ENCODE measurements at regions not wholly inside any gene's neighbourhood (a gene's known extent, or its start where the extent isn't known, plus 50 kb on each side); places are given as distances from the start of the nearest gene placed in this dataset.
"Not testable (repeated sequence)": the region's sequence is repeated elsewhere in the genome, so short reads cannot be mapped to it uniquely, and the experiment has no call there.

DNA sequence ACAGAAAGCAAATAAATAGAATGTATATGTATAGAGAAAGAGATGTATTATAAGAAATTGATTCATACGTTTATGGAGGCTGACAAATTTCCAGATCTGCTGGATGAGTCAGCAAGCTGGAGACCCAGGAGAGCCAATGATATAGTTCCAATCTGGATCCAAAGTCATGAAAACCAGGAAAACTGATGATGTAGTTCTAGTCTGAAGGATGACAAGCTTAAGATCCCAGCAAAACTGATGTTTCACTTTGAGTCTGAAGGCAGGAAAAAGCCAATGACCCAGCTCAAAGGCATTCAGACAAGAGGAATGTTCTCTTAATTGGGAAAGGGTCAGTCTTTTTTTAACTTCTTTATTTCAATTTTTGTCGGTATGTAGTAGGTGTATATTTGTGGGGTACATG lies 102.6 kb downstream of the LHFPL1 start:
- no peak for DNase-seq
- in situ Hi-C loops (cut with HindIII; ENCODE audit: low pct_ligation_motif_present, low pct_unique_long_range_greater_than_20kb, low sequenced_read_pairs), result no loop called here

DNA sequence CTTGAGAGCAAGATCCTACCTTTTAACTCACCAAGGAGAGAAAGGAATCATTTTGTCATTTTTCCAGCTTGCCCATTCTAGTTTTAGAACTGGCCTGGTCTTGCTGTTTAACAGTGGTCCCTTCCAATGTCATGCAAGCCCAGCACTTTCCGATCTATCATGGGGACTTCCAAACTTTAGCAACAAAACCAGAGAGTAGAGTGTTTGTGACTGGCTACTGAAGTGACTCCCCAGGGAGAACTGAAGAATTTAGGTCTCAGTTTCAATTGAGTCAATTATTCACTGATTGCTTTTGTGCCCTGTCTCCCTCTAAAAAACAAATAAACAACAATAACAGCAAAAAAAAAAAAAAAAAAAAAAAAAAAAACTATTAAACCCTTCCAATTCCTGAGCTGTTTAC lies 108.3 kb downstream of the LHFPL1 start:
- no peak for DNase-seq
- in situ Hi-C loops (cut with HindIII; ENCODE audit: low pct_ligation_motif_present, low pct_unique_long_range_greater_than_20kb, low sequenced_read_pairs), result no loop called here

DNA sequence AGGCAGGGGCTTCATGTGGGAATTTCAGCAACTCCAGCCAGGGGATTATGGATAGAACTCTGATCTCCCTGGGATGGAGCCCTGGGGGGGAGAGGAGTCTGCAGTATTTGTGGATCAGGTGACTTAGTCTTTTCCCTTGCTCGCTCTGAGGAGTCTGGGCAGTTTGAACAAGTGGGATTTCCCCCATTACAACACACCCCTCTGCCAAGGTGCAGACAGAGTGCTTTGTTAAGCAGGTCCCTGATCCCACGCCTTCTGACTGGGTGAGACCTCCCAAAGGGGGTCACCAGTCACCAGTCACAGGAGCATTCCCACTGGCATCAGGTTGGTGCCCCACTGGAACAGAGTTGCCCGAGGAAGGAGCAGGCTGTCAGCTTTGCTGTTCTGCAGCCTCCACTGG lies 123.9 kb downstream of the LHFPL1 start:
- DNase-seq, result no peak
- in situ Hi-C loops (cut with HindIII; ENCODE audit: low pct_ligation_motif_present, low pct_unique_long_range_greater_than_20kb, low sequenced_read_pairs), result no loop called here

DNA sequence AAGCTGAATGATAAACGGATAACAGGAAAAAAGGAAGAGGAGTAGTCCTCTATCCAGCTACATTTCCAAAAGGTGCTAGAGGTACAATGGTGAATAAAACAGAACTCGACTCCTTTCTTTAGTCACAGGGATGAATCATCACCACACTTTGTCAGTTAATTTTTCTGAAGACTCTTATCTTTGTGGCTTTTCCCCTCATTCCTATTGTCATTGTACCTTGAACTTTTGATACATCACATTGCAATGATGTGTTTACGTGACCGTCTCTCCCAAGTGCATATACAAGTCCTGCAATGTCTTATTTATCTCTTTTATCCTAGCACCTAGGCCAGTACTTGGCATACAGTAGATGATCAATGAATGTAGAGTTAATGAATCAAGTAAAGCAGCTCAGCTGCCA lies 134.7 kb downstream of the LHFPL1 start:
- no peak for DNase-seq
- in situ Hi-C loops (cut with HindIII; ENCODE audit: low pct_ligation_motif_present, low pct_unique_long_range_greater_than_20kb, low sequenced_read_pairs), result no loop called here

DNA sequence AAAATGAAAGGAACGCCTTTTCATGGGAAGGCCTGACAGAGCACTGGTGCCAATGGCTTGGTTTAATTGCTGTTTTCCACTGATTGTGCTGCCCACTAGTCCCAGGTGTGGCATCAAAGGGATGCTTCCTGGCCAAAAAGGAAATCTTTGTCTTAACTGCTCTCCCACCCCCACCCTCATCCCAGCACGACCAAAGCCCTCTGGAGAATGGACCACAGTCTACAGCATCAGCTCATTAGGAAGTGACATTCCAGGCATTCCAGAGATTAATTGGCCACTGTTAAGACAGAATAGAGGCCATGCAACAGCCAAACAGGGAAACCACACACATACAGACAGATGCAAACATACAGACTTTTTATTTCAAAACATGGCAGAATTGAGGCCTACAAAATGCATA lies 143.2 kb downstream of the LHFPL1 start:
- no peak for DNase-seq
- in situ Hi-C loops (cut with HindIII; ENCODE audit: low pct_ligation_motif_present, low pct_unique_long_range_greater_than_20kb, low sequenced_read_pairs), result no loop called here

DNA sequence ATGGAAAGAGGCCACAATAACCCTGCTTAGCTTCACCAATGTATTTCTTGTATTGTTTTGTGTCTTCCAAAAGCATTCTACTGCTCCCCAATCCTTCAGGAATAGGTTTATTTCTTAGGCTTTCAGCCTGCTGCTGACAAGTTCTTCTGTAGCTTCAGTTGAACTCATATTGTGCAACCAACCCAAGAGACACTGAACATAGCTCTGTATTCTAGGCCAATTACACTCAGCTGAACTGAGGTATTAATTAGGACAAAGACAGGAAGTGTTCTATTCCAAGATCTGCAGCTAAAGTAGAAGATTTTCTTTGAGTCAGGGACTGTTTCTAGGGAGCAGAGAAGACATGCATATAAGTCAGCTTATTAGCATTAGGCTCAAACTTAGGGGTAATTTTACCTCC lies 151.8 kb downstream of the LHFPL1 start:
- no peak for DNase-seq
- in situ Hi-C loops (cut with HindIII; ENCODE audit: low pct_ligation_motif_present, low pct_unique_long_range_greater_than_20kb, low sequenced_read_pairs), result no loop called here

DNA sequence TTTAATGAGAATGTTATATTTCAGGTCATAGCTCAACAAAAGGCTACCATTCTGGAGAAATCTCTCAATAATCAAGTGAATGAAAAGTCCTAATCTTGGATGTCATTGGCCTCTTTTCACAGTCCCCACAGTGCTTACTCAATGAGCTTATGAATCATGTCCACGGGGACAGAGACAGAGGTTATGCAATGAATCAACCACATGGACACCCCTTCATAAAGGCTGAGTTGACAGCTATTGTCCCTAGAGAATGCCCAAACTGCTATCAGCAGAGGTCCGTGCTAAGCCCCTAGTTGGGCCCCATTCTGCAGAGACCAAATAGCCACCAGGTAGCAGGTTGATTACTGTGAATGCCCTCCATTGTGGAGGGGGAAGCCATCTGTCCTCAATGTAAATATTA lies 158.1 kb downstream of the LHFPL1 start:
- in situ Hi-C loops (cut with HindIII; ENCODE audit: low pct_ligation_motif_present, low pct_unique_long_range_greater_than_20kb, low sequenced_read_pairs), result no loop called here
- no peak for DNase-seq

DNA sequence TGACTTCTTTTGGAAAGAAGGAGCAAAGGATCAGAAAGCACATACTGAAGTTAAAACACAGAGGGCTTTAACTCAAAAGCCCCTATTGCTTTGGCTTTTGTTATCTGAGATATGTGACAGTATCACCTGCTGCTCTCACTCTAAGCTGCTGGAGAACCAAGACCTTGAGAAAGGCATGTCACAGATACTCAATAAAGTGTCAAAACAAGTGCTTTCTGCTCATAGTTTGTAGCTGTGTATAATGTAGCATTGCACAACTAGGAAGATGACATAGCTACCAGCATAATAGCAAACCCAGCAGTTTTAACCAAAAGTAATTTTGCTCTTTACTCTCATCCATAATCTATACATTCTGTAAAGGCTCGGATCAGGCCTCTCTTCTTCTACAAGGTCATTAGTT lies 159.6 kb downstream of the LHFPL1 start:
- in situ Hi-C loops (cut with HindIII; ENCODE audit: low pct_ligation_motif_present, low pct_unique_long_range_greater_than_20kb, low sequenced_read_pairs), result no loop called here
- DNase-seq, result no peak

DNA sequence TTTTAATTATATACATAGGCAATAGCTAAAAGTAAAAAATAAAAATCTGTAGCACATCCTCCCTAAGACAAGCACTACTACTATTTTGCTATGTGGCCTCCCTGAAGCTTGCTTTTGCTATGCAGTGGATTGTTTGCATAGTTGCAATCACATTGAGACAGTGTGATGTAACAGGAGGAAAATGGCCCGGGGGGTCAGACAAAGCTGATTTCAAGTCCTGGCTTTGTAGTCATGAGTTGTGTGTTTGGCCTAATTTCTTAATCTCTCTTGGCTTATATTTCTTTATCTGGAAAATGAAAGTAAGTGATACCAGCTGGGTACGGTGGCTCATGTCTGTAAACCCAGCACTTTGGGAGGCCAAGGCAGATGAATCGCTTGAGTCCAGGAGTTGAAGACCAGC lies 166.6 kb downstream of the LHFPL1 start:
- in situ Hi-C loops (cut with HindIII; ENCODE audit: low pct_ligation_motif_present, low pct_unique_long_range_greater_than_20kb, low sequenced_read_pairs), result no loop called here
- no peak for DNase-seq

DNA sequence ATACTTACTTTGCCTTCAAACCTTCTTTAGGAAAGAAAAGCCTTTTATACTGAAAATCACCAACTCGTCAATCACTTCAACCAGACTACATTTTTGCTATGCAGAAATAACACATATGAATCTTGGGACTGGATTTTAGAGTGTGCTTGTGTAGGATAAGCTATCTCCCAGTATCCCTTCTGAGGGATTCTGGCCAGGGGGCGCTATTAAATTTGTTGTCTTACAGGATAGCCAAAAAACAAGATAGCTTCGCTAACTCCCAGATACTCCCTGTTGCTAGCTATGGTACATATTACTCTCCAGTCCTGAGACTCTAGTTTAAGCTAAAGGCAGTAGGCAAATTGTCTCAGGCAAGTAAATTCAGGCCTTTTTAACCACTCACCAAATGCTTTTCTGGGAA lies 167.2 kb downstream of the LHFPL1 start:
- in situ Hi-C loops (cut with HindIII; ENCODE audit: low pct_ligation_motif_present, low pct_unique_long_range_greater_than_20kb, low sequenced_read_pairs), result no loop called here
- DNase-seq, result peak; percentile 0

DNA sequence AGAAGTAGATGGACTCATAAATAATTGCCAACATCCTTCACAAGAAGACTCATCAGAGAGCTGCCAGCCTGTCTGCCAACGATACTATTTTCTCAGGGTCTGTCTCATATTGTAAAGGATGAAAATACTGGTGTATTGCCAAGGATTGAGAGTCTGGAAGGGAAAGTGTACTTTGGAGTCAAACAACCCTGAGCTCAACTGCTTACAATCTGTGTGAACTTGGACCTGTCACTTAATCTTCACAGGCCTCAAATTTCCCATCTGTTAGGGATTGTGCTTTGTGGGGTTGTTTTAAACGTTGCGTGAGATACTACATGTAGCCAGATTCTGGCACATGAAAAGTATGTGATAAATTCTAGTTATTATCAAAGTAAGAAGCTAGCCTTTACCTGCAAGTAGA lies 169.1 kb downstream of the LHFPL1 start:
- in situ Hi-C loops (cut with HindIII; ENCODE audit: low pct_ligation_motif_present, low pct_unique_long_range_greater_than_20kb, low sequenced_read_pairs), result no loop called here
- no peak for DNase-seq

DNA sequence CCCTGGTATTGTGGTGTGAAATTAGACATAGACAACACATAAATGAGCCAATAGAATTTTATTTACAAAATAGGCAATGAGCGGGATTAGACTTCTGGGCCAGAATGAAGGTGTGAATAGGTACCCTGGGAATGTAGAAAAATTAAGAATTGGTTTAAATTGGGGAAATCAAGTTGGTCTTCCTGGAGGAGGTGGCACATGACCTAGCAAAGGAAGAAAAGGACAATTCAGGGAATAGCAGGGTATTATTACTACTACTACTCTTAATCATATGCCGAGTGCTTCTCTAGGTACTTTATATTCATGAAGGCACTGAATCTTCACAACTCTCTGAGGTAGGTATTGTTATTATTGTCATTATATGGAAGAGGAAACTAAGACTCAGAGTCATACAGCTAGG lies 202.1 kb downstream of the LHFPL1 start:
- no peak for DNase-seq
- in situ Hi-C loops (cut with HindIII; ENCODE audit: low pct_ligation_motif_present, low pct_unique_long_range_greater_than_20kb, low sequenced_read_pairs), result no loop called here

DNA sequence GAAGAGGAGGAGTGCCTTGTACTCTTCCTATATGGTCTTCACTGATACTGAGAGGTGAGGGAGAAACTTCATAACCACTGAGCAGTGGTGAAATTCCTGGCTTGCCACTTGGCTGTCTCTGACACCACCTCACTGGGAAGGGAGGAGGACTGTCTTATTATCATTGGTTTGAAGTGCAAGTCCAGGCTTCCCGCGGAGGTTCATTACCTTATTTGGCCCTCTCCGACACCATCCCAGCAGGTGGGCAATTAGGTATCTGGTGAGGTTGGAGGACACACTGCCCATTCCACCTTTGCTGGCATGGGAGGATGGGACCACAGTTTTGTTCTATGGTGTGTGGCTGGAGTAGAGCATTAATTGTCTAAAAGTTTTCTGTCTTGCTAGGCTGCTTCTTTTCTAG lies 206.1 kb downstream of the LHFPL1 start:
- in situ Hi-C loops (cut with HindIII; ENCODE audit: low pct_ligation_motif_present, low pct_unique_long_range_greater_than_20kb, low sequenced_read_pairs), result no loop called here
- no peak for DNase-seq

DNA sequence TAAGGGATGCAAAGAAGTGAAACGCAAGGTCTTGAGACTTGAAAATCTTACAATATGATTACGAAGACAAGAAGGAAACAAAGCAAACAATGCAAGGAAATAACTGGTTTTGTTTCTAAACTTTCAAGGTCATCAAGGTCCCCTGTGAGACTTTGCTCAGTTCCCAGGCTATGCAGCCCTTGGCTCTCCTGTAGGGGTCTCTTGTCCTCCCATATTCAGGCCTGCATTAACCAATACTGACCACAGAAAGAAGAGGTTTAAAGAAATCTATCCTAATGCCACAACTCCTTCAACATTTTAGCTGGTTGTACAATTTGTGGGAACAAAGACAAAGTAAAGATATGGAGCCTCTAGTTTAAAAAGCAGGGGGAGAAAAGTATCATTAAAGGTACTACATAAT lies 209.2 kb downstream of the LHFPL1 start:
- no peak for DNase-seq
- in situ Hi-C loops (cut with HindIII; ENCODE audit: low pct_ligation_motif_present, low pct_unique_long_range_greater_than_20kb, low sequenced_read_pairs), result no loop called here

DNA sequence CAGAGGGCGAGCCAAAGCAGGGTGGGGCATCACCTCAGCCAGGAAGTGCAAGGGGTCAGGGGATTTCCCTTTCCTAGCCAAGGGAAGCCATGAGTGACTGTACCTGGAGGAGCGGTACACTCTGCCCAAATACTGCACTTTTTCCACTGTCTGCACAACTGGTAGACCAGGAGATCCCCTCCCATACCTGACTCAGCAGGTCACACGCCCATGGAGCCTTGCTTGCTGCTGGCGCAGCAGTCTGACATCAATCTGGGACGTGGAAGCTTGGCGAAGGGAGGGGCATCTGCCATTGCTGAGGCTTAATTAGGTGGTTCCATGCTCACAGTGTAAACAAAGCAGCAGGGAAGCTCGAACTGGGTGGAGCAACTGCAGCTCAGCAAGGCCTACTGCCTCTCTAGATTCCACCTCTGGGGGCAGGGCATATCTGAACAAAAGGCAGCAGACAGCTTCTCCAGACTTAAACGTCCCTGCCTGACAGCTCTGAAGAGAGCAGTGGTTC lies 217.7 kb downstream of the LHFPL1 start:
- in situ Hi-C loops (cut with HindIII; ENCODE audit: low pct_ligation_motif_present, low pct_unique_long_range_greater_than_20kb, low sequenced_read_pairs); DNase-seq: not testable (repeated sequence)

DNA sequence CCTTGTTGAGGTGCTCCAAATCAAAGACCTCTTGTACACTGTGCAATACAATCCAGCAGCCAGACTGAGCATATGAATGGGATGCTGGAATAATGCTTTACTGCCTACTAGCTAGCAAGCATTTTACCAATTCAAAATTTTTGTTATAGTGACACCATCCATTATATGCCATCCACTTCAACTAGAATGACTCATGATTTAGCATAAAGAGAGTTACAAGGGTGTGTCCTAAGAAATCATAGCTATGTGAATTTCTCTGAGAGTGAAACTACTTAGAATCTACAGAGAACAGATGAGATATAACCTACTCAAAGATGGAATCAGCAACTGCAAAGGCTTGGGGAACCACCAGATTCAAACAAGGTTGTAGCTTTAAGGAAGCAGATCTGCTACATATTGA lies 221.9 kb downstream of the LHFPL1 start:
- DNase-seq, result no peak
- in situ Hi-C loops (cut with HindIII; ENCODE audit: low pct_ligation_motif_present, low pct_unique_long_range_greater_than_20kb, low sequenced_read_pairs), result no loop called here

DNA sequence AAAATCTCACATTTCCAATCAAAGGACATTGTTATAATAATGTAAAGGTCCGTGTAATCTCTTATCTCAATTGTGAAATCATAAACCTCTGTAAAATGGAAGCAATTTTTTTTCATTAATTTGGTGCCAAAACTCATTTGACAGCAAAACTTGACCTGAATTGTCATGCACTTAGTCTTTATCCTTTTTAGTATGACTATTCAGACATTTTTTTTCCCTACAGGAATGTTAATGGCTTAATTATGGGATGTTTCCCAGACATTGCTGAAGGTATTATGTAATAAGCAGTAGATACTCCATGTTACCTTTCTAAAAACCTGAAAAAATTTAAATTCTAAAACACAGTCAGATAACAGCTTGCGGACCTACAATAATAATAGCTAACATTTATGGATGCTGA lies 228.9 kb downstream of the LHFPL1 start:
- in situ Hi-C loops (cut with HindIII; ENCODE audit: low pct_ligation_motif_present, low pct_unique_long_range_greater_than_20kb, low sequenced_read_pairs), result no loop called here
- no peak for DNase-seq

DNA sequence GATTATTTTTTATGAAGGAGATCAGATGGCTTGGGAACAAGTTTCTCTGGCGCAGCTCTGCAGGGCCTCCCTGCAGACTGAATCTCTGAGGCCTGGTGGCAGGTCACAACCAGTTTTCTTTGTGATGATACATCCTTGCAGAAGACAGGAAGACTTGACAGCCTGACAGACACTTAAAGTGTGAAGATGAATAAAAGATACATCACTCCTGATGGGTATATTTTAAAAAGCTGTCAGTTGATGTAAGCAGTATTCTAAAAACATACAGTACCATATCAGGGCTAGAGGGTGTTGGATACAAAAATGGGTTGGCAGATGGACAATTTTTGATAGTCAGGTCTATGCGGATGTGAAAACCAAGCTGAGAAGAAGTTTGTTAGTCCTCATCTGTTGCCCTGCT lies 239.5 kb downstream of the LHFPL1 start:
- in situ Hi-C loops (cut with HindIII; ENCODE audit: low pct_ligation_motif_present, low pct_unique_long_range_greater_than_20kb, low sequenced_read_pairs), result no loop called here
- no peak for DNase-seq

DNA sequence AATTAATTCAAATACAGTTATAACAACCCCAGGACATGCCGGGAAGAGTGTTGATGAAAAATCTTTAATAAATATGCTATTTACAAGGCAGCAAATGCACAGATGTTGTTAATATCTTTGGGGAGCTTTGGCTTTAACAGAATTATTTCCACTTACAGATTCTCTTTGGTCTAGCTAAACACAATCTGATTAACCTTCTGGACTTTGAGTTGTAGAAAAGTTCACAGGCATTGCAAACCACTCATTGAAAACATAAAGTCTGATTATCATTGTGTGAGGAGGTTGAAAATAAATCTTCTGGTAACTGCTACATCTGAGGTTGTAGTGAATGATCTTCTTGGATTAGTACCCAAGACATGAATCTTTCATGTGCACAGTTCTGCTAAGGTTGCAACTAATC lies 255.6 kb downstream of the LHFPL1 start:
- in situ Hi-C loops (cut with HindIII; ENCODE audit: low pct_ligation_motif_present, low pct_unique_long_range_greater_than_20kb, low sequenced_read_pairs), result no loop called here
- no peak for DNase-seq

DNA sequence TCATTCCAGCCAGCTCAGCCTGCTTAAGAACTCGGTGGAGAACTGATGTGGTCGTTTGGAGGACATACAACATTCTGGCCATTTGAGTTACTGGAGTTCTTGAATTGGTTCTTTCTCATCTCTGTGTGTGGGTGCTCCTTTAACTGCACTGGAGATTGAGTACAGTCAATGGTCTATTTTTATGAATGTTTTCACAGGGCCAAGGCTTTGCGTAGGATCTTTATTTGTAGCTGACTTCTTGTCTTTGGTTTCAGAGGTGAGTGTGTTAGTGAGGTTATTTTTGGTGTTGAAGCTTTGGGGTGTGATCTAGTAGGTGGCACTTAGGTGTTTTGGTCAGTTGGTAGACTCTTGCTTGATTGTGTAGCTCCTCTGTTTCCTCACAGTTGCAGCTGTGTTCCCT lies 288.4 kb downstream of the LHFPL1 start:
- DNase-seq, result no peak
- in situ Hi-C loops (cut with HindIII; ENCODE audit: low pct_ligation_motif_present, low pct_unique_long_range_greater_than_20kb, low sequenced_read_pairs), result no loop called here

DNA sequence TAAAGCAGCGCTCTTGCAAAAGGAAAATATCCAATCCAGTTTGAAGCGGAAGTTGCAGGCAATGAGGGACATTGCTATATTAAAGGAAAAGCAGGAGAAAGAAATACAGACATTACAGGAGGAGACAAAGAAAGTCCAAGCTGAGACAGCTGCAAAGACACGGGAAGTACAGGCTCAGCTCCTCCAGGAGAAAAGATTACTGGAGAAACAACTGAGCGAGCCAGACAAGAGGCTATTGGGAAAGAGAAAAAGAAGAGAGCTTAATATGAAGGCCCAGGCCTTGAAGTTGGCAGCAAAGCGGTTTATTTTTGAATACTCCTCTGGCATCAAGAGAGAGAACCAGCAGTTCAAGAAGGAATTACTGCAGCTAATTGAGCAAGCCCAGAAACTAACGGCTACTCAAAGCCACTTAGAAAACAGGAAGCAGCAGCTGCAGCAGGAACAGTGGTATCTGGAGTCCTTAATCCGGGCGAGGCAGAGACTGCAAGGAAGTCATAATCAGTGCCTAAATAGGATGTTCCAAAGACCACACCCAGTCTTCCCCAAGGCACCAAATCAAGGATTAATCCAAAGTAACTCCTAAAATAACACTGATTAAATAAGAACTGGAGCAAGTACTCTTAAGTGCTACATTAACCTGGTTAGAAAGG lies 298.0 kb downstream of the LHFPL1 start:
- in situ Hi-C loops (cut with HindIII; ENCODE audit: low pct_ligation_motif_present, low pct_unique_long_range_greater_than_20kb, low sequenced_read_pairs); DNase-seq: not testable (repeated sequence)

Data from ACHN (cell line).